GM19395 (cell line): ENCODE measurements at regions not wholly inside any gene's neighbourhood (a gene's known extent, or its start where the extent isn't known, plus 50 kb on each side); places are given as distances from the start of the nearest gene placed in this dataset.

Experiments
- ATAC-seq: cut with Tn5 transposase; IDR thresholded peaks from one replicate; pipeline ENCODE4 v1.9.1; 2021; ENCODE audit warnings: mild to moderate bottlenecking, moderate library complexity; ENCODE audit not compliant: unreplicated experiment

DNA sequence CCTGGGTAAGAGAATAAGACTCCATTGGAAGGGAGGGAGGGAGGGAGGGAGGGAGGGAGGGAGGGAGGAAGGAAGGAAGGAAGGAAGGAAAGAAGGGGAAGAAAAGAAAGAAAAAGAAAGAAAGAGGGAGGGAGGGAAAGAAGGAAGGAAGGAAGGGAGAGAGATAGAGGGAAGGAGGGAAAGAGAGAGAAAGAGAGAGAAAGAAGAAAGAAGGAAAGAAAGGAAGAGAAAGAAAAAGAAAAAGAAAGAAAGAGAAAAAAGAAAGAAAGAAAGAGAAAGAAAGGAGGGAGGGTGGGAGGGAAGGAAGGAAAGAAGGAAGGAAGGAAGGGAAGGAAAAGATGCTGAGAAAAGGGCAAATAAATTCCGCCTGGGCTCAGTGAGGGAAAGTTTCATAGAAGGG is 74.7 kb upstream of the IFNAR2 start:
- no peak for ATAC-seq

DNA sequence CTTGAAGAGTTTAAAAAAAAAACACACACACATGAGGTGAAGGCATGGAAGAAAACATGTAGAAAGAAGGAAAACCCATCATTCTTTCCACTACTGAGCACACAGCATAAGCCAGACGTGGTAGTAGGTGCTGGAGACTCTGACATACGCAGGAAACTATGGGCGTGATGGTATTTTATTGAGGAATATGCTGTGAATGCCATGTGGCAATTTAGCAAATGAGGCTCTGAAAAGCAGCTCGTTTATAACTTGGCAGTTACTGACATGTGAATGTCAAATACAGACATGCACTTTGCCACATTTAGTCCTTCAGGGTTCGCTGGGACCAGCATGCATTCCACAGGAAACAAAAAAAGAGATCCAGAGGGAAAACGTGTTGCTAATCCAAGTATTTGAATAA is 74.3 kb upstream of the IFNAR2 start:
- no peak for ATAC-seq

DNA sequence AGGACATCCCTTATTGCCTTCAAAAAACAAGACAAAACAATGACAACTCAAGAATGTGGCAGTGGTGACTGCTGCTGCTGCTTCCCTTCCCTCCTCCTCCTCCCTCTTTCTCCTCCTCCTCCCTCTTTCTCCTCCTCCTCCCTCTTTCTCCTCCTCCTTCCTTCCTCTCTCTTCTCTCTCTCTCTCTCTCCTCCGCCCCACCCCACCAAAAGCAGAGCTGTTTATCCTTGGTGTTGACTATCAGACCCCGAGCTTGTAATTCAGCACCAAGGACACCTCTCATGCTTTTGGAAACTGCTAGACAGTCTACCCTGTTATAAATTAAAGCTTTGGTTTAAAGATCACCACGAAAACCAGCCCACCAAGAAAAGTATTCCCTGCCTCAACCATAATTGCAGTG is 72.4 kb upstream of the IFNAR2 start:
- ATAC-seq = no peak

DNA sequence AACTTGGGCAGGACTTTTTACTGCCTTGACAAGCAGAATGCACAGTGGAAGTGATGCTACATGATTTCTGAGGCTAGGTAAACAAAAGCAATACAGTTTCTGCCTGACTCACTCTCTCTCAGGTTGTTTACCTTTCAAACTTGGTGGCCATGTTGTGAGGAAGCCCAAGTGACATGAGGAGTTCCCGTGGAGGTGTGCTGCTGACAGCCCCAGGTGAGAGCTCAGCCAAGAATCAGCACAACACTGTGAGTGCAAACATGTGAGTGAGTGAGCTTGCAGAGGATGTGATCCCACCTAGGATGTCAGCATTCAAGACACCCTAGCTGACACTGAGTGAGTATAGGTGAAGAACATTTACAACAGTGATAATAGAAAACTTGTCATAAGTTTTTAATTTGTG is 71.1 kb upstream of the IFNAR2 start:
- no peak for ATAC-seq

DNA sequence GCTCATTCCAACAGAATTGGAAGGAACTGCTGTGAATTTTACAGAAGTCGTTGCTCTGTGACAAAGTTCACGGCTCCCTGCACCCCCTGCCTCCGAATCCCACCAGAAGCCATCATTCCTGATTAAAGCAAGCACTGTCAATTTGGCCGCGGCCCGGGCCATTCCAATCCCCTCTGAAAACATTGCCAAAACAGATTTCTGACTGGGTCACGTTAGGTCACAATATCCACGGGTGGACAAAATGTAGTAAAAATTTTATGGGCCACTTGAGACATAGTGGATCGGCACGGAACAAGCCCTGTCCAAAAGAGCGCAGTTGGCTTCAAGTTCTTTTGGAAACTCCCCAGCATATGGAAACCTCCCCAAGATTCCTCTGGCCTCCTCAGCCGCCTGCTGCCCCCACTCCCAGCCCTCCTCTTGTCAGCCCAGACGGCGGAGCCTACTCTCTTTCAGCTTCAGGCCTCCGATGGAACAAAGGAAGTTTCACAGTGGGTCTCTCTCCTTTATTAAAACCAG is 67.2 kb upstream of the IFNAR2 start:
- no peak for ATAC-seq

DNA sequence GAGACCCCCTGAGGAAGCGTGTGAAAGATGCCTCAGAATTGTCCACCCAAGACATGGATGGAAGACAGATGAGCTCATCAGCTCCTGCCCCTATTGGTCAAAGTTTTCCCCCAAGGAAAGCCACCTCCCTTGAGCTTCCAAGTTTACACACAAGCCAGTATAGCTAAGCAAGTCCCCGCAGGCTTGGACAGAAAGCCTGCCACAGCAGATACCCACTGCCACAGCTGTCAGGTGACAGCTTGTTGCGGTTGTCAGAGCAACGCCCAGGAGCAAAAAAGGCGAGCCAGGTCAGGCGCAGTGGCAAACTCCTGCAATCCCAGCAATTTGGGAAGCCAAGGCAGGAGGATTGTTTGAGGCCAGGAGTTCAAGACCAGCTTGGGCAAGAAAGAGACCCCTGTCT is 60.9 kb upstream of the IFNAR2 start:
- no peak for ATAC-seq

DNA sequence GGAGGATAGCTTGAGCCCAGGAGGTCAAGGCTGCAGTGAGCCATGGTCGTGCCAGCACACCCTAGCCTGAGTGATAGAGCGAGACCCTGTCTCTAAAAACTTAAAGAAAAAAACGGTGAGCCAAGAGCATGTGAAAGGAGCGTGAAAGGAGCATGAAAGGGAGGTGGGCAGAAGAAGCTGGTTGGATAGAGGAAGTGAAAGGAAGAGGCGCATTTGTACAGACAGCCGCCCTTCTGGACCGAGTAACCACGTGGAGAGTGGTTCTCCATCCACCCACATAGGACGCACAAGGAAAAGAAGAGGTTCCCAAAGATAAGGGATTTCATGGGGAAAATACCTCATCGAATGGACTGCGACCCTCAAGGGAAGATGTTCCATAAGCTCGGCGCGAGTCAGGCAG is 60.4 kb upstream of the IFNAR2 start:
- no peak for ATAC-seq

DNA sequence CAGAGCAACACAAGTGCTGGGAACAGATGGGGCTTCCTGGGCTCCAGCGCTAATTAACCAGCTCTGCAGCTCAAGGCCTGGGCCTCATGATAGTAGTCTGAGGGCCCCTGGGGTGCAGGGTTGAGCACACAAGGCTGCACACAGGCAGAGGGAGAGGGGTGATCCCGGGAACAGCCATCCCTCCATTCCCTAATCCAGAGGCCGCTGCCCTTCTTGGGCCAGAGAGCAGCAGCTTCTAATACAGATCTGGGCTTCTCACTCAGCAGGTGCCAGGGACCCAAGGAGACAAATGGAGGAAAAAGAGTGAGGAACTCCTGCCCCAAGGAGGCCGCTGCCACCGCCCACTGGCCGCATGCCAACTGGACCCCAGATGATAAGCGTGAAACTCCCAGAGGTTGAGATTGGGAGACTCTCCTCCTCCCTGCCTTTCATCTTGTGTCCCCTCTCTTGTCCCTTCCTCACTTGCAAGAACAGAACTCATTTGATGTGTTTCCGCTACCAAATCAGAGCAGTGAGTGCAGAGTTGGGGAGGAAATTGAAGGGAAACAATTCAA is 58.0 kb upstream of the IFNAR2 start:
- no peak for ATAC-seq

DNA sequence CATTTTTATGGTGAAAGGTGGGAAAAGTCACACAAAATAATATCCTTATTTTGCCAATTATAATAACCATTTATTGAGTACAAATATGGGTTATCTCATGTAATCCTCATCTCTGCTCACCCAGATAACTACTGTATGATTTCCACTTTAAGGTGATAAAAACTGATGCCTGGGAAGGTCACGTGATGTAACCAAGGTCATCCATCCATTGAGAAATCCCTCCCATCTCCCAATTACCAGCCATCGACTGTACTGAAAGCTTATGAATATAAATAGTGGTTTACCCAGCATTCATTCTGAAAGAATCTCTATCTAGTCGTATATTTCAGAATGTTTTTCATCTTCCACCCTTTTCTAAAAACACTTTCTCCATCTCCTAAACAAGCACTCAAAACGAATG is 55.0 kb upstream of the IFNAR2 start:
- no peak for ATAC-seq
